AG04449 (cell line): ENCODE measurements at regions not wholly inside any gene's neighbourhood (a gene's known extent, or its start where the extent isn't known, plus 50 kb on each side); places are given as distances from the start of the nearest gene placed in this dataset.

Experiments
- CTCF ChIA-PET: fragments of 350-600 bp; formaldehyde crosslinking; extraction: SDS; loops from one replicate; lab custom pipeline; 2021; ENCODE audit warnings: antibody characterized with exemption; lab: Yijun Ruan, JAX
- POLR2A ChIA-PET: fragments of 400-600, 350-600 bp; formaldehyde crosslinking; extraction: SDS; loops from one replicate; lab custom pipeline; 2020; ENCODE audit warnings: antibody characterized with exemption, inconsistent platforms; lab: Yijun Ruan, JAX
- DNase-seq: peaks from one replicate; pipeline ENCODE4 v3.0.0-alpha.2; 2010; ENCODE audit warnings: low read depth, low spot score
- H3K4me3 ChIP-seq: 2 replicates; pipeline ENCODE4 v1.5.1; 2011; ENCODE audit warnings: low read depth, mild to moderate bottlenecking, control low read depth, low read length
- TF ChIP-seq, protein P1 (sequence below): IDR thresholded peaks from one replicate; pipeline ENCODE4 v1.5.1; 2011; ENCODE audit warnings: mild to moderate bottlenecking, moderate library complexity, low read length, control low read depth, inconsistent platforms; ENCODE audit not compliant: insufficient read depth; ENCODE audit errors: missing control alignments

DNA sequence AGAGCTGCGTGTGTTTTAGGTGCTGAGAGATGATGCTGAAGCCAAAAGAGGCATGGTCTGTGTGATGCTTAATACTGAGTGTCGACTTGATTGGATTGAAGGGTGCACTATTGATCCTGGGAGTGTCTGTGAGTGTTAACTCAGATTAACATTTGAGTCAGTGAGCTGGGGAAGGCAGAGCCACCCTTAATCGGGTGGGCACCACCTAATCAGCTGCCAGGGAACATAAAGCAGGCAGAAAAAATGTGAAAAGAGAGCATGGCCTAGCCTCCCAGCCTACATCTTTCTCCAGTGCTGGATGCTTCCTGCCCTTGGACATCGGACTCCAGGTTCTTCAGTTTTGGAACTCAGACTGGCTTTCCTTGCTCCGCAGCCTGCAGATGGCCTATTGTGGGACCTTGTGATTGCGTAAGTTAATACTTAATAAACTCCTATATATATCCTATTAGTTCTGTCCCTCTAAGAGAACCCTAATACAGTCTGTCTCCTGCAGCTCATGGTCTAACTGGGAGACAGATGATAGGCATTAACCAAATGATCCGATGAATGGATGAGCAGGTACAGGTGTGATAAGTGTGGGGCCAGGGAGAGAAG, 91.6 kb downstream of the TFAP2C start:
- TF ChIP-seq, protein P1, sequence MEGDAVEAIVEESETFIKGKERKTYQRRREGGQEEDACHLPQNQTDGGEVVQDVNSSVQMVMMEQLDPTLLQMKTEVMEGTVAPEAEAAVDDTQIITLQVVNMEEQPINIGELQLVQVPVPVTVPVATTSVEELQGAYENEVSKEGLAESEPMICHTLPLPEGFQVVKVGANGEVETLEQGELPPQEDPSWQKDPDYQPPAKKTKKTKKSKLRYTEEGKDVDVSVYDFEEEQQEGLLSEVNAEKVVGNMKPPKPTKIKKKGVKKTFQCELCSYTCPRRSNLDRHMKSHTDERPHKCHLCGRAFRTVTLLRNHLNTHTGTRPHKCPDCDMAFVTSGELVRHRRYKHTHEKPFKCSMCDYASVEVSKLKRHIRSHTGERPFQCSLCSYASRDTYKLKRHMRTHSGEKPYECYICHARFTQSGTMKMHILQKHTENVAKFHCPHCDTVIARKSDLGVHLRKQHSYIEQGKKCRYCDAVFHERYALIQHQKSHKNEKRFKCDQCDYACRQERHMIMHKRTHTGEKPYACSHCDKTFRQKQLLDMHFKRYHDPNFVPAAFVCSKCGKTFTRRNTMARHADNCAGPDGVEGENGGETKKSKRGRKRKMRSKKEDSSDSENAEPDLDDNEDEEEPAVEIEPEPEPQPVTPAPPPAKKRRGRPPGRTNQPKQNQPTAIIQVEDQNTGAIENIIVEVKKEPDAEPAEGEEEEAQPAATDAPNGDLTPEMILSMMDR: no peak
- CTCF ChIA-PET: no interaction called here
- DNase-seq: no peak
- POLR2A ChIA-PET: no interaction called here
- no peak overlapping the region for H3K4me3 ChIP-seq

DNA sequence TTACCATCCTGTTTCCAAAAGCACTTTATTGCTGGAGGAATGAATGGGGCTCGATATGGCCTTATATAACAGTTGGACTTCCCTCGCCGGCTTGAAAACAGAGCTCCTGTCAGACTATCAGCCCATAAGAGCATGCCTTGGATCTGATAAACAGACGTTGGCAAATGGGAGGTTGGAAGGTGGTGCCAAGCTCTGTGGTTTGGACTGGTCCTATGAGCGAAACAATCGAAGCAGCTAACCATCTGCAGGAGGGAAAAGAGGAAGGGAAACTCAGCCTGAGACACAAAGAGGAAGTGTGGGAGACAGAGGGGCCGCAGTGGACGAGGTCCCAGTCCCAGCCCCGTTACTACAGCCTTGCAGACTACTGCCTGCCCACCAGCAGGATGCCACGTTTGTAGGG, 92.9 kb downstream of the TFAP2C start:
- CTCF ChIA-PET: no interaction called here
- no peak overlapping the region for H3K4me3 ChIP-seq
- TF ChIP-seq, protein P1: no peak
- no peak for DNase-seq
- POLR2A ChIA-PET: no interaction called here

DNA sequence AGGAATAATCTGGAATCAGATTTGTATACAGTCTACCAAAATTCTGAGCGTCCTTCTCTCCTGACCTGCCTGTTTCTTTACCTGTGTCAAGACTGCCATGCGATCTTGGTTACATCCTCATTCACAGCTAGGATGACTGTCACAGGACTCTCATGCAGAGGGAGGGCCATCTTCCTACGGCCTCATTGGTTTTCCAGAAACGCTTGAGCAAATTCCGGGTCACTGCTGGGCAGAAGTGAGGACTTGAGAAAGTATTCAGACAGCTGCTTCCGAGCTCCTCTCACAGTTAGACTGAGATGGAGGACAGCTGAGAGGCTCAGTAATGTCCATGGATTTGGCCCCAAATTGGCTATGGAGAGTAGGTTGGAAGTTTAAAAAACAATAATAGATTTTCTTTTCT, 94.2 kb downstream of the TFAP2C start:
- DNase-seq: no peak
- H3K4me3 ChIP-seq: no peak overlapping the region
- ChIA-PET POLR2A (no interaction called here), CTCF (no interaction called here)
- TF ChIP-seq, protein P1: no peak

DNA sequence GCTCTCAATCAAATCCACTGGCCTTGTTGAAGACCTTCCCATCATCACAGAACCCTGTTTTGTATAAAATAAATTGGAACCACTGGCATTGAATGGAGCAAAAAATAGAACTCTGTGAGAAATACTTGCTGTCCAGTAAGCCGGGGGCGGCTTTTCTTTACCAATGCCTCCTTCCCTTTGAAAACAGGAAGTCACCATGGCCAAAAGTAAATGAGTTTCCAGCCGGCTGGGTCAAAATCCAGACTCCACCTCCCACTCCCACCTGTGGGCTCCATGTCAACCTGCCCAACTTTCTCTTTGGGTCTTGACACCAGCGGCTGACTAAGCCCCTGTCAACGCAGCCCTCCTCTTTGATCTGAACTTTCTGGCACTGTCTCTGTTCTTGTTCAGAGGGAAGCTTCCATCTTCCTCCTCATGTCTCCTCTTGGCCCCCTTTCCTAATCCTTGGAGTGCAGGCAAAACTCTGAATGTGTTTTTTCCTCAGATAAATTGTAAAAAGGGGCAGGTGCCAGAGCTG, 95.2 kb downstream of the TFAP2C start:
- no peak overlapping the region for H3K4me3 ChIP-seq
- TF ChIP-seq, protein P1: no peak
- ChIA-PET POLR2A (no interaction called here), CTCF (no interaction called here)
- no peak for DNase-seq

DNA sequence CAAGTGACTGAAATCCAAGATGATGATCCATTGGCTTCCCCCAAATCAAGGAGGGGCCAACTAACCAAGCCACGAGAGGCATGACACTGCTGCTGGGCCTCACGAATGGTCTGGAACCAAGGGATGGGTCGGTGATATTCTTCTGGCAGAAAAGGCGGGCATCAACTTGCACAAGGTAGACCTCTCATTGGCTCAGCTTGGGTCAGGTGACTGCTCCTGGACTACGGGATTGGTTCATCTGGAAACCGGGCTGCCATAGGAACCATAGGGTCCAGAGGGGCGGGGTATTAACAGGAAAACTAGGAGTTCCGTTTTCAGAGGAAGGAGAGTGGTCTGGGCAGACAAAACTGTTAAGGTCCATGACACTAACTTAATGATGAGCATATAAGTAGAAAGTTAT, 100.9 kb downstream of the TFAP2C start:
- ChIA-PET POLR2A (no interaction called here), CTCF (no interaction called here)
- TF ChIP-seq, protein P1: no peak
- no peak for DNase-seq
- no peak overlapping the region for H3K4me3 ChIP-seq

DNA sequence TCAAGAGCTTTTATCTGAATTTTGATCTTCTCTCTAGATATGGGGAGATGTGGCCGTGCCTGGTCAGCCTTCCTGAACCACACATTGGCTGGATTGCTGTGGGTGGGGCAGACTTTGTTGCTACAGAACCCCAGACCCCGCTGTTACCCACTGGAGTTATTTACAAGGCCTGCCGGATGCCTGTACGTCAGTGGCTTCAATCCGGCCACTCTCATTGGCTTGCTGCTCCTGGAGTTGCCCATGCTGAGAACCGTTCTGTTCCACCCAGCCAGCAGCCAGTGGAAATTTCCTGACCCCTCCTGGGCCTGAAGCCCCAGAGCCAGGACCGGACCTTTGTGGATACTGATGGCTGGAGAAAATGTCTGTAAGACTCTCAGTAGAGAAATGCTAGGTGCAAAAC, 101.9 kb downstream of the TFAP2C start:
- TF ChIP-seq, protein P1: no peak
- ChIA-PET POLR2A (no interaction called here), CTCF (no interaction called here)
- DNase-seq: no peak
- H3K4me3 ChIP-seq: no peak overlapping the region
